Mesenteric fat pad (tissue), 1 donor: ENCODE measurements at regions not wholly inside any gene's neighbourhood (a gene's known extent, or its start where the extent isn't known, plus 50 kb on each side); places are given as distances from the start of the nearest gene placed in this dataset.

Source experiments
- DNase-seq: peaks from one replicate; pipeline ENCODE4 v3.0.0-alpha.2; 2020; ENCODE audit warnings: low spot score
- donor health status: DM: yes; HTN: yes; CAD: no.

GRCh38 chr13:55418095-55418494, 1722.6 kb upstream of the PRR20A start:
- no peak for DNase-seq

GRCh38 chr13:55432814-55433213, 1707.9 kb upstream of the PRR20A start:
- no peak for DNase-seq

GRCh38 chr13:55437162-55437561, 1703.6 kb upstream of the PRR20A start:
- DNase-seq: no peak

- no peak for DNase-seq
Measured at GRCh38 chr13:55439450-55439849, 1701.3 kb upstream of the PRR20A start.

GRCh38 chr13:55440465-55441085, 1700.1 kb upstream of the PRR20A start:
- no peak for DNase-seq

- no peak for DNase-seq
Measured at GRCh38 chr13:55464222-55464621, 1676.5 kb upstream of the PRR20A start.

- no peak for DNase-seq
Measured at GRCh38 chr13:55467476-55467875, 1673.2 kb upstream of the PRR20A start.

- DNase-seq: no peak
Measured at GRCh38 chr13:55483626-55484158, 1657.0 kb upstream of the PRR20A start.

GRCh38 chr13:55493297-55493696, 1647.4 kb upstream of the PRR20A start:
- DNase-seq: no peak

GRCh38 chr13:55497486-55497885, 1643.2 kb upstream of the PRR20A start:
- DNase-seq: no peak

- DNase-seq: no peak
Measured at GRCh38 chr13:55500694-55501093, 1640.0 kb upstream of the PRR20A start.

GRCh38 chr13:55516610-55517009, 1624.1 kb upstream of the PRR20A start:
- DNase-seq: no peak

- no peak for DNase-seq
Measured at GRCh38 chr13:55517312-55517711, 1623.4 kb upstream of the PRR20A start.

- DNase-seq: no peak
Measured at GRCh38 chr13:55528434-55528833, 1612.3 kb upstream of the PRR20A start.

GRCh38 chr13:55534306-55534705, 1606.4 kb upstream of the PRR20A start:
- no peak for DNase-seq

GRCh38 chr13:55538424-55538823, 1602.3 kb upstream of the PRR20A start:
- DNase-seq: no peak

GRCh38 chr13:55543053-55543452, 1597.7 kb upstream of the PRR20A start:
- DNase-seq: no peak

- no peak for DNase-seq
Measured at GRCh38 chr13:55550624-55551023, 1590.1 kb upstream of the PRR20A start.

GRCh38 chr13:55553701-55554100, 1587.0 kb upstream of the PRR20A start:
- DNase-seq: no peak

GRCh38 chr13:55554741-55555140, 1586.0 kb upstream of the PRR20A start:
- DNase-seq: no peak

GRCh38 chr13:55560331-55560730, 1580.4 kb upstream of the PRR20A start:
- DNase-seq: no peak

GRCh38 chr13:55563267-55563666, 1577.5 kb upstream of the PRR20A start:
- DNase-seq: no peak

- DNase-seq: no peak
Measured at GRCh38 chr13:55566334-55566733, 1574.4 kb upstream of the PRR20A start.

- DNase-seq: no peak
Measured at GRCh38 chr13:55566779-55567178, 1573.9 kb upstream of the PRR20A start.
